A673 (cell line): ENCODE measurements at regions not wholly inside any gene's neighbourhood (a gene's known extent, or its start where the extent isn't known, plus 50 kb on each side); places are given as distances from the start of the nearest gene placed in this dataset.

Experiments used
- EZH2 ChIP-seq: fragments of 200-600 bp; sonication (generic); IDR thresholded peaks from 2 replicates; pipeline ENCODE4 v1.6.1; 2017; ENCODE audit warnings: borderline replicate concordance, low read depth, mild to moderate bottlenecking, mixed read lengths, antibody characterized with exemption, low read length; ENCODE audit not compliant: poor library complexity, severe bottlenecking
- TF ChIP-seq, protein P1 (sequence below): fragments of 300-800, 200-600 bp; sonication (generic); conservative IDR thresholded peaks from 2 replicates; pipeline ENCODE4 v1.5.1; 2017; ENCODE audit warnings: low read depth, mild to moderate bottlenecking, antibody characterized with exemption, low read length, moderate library complexity, mixed read lengths

DNA sequence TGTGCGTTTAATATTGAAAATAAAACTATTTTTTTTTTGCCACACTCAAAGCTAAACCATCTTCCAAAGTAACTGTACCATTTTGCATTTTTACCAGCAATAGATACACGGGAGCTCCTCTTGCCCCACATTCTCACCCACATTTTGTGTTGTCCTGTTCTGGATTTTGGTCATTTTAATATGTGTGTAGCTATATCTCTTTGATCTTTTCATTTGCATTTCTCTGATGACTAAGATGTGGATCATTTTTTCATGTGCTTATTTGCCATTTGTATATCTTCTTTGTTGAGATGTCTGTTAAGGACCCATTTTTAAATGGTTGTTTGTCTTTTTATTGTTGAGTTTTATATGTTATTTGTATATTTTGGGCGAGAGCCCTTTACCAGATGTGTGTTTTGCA is 1543.5 kb downstream of the GRIK2 start:
- TF ChIP-seq, protein P1, sequence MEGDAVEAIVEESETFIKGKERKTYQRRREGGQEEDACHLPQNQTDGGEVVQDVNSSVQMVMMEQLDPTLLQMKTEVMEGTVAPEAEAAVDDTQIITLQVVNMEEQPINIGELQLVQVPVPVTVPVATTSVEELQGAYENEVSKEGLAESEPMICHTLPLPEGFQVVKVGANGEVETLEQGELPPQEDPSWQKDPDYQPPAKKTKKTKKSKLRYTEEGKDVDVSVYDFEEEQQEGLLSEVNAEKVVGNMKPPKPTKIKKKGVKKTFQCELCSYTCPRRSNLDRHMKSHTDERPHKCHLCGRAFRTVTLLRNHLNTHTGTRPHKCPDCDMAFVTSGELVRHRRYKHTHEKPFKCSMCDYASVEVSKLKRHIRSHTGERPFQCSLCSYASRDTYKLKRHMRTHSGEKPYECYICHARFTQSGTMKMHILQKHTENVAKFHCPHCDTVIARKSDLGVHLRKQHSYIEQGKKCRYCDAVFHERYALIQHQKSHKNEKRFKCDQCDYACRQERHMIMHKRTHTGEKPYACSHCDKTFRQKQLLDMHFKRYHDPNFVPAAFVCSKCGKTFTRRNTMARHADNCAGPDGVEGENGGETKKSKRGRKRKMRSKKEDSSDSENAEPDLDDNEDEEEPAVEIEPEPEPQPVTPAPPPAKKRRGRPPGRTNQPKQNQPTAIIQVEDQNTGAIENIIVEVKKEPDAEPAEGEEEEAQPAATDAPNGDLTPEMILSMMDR = no peak
- TF ChIP-seq EZH2 = no peak
